GM18526 (cell line): ENCODE measurements at regions not wholly inside any gene's neighbourhood (a gene's known extent, or its start where the extent isn't known, plus 50 kb on each side); places are given as distances from the start of the nearest gene placed in this dataset.

ENCODE experiments used
- POLR2A ChIP-seq: IDR thresholded peaks from 3 replicates; pipeline ENCODE4 v1.6.1; 2011; ENCODE audit not compliant: insufficient read length; ENCODE audit errors: extremely low read depth

- TF ChIP-seq POLR2A, result no peak
These were observed 121.7 kb upstream of the TNFAIP3 start for GRCh38 chr6:137745321-137745720.

- no peak for TF ChIP-seq POLR2A
These were observed 120.8 kb upstream of the TNFAIP3 start for GRCh38 chr6:137746264-137746663.

GRCh38 chr6:137749696-137750211 lies 117.3 kb upstream of the TNFAIP3 start:
- no peak for TF ChIP-seq POLR2A

- no peak for TF ChIP-seq POLR2A
These were observed 116.8 kb upstream of the TNFAIP3 start for GRCh38 chr6:137750297-137750696.

GRCh38 chr6:137751768-137752560 lies 115.1 kb upstream of the TNFAIP3 start:
- TF ChIP-seq POLR2A, result no peak

GRCh38 chr6:137754366-137754765 lies 112.7 kb upstream of the TNFAIP3 start:
- no peak for TF ChIP-seq POLR2A

- no peak for TF ChIP-seq POLR2A
These were observed 112.2 kb upstream of the TNFAIP3 start for GRCh38 chr6:137754866-137755265.

- TF ChIP-seq POLR2A, result no peak
These were observed 111.8 kb upstream of the TNFAIP3 start for GRCh38 chr6:137755284-137755683.

GRCh38 chr6:137756788-137757187 lies 110.3 kb upstream of the TNFAIP3 start:
- no peak for TF ChIP-seq POLR2A

- no peak for TF ChIP-seq POLR2A
These were observed 108.4 kb upstream of the TNFAIP3 start for GRCh38 chr6:137758661-137759060.

GRCh38 chr6:137759624-137760023 lies 107.4 kb upstream of the TNFAIP3 start:
- TF ChIP-seq POLR2A, result no peak

GRCh38 chr6:137761072-137761471 lies 106.0 kb upstream of the TNFAIP3 start:
- TF ChIP-seq POLR2A, result no peak

- TF ChIP-seq POLR2A, result no peak
These were observed 105.6 kb upstream of the TNFAIP3 start for GRCh38 chr6:137761487-137761886.

GRCh38 chr6:137762168-137763090 lies 104.6 kb upstream of the TNFAIP3 start:
- no peak for TF ChIP-seq POLR2A

GRCh38 chr6:137763436-137763835 lies 103.6 kb upstream of the TNFAIP3 start:
- TF ChIP-seq POLR2A, result no peak

GRCh38 chr6:137763886-137764285 lies 103.2 kb upstream of the TNFAIP3 start:
- no peak for TF ChIP-seq POLR2A
